Stomach (tissue), 8 donors: ENCODE measurements at regions not wholly inside any gene's neighbourhood (a gene's known extent, or its start where the extent isn't known, plus 50 kb on each side); places are given as distances from the start of the nearest gene placed in this dataset.

Experiments
- DNase-seq, 2 donors: peaks; one replicate each; pipeline versions ENCODE4 v3.0.0 to v3.0.0-alpha.2; 2013 to 2019
- H3K27ac ChIP-seq, 5 donors: fragments of 200-600 bp in 4 of 5; sonication (generic) in 4 of 5; one replicate each; pipeline ENCODE4 v1.5.1; 2013 to 2019; ENCODE audit warnings: mild to moderate bottlenecking in 1 of 5, moderate library complexity in 1 of 5
- H3K27me3 ChIP-seq, 3 donors: fragments of 200-600 bp; sonication (generic); one replicate each; pipeline ENCODE4 v1.5.1; 2017 to 2019; ENCODE audit warnings: mixed run types in 1 of 3
- H3K36me3 ChIP-seq, 4 donors: fragments of 200-600 bp; sonication (generic); 1 replicate in 3 of 4; 2 replicates in 1 of 4; pipeline ENCODE4 v1.5.1; 2016 to 2019
- H3K4me1 ChIP-seq, 4 donors: fragments of 200-600 bp; sonication (generic); one replicate each; pipeline ENCODE4 v1.5.1; 2016 to 2019
- H3K4me3 ChIP-seq, 4 donors: fragments of 200-600 bp; sonication (generic) in 3 of 4; one replicate each; pipeline ENCODE4 v1.5.1; 2016 to 2019; ENCODE audit warnings: mild to moderate bottlenecking in 1 of 4
- H3K9me3 ChIP-seq, 4 donors: fragments of 200-600 bp; sonication (generic); one replicate each; pipeline ENCODE4 v1.5.1; 2016 to 2019
- EP300 ChIP-seq: sonication (generic); formaldehyde crosslinking; IDR thresholded peaks from one replicate; pipeline ENCODE4 v1.6.1; 2017; ENCODE audit warnings: antibody characterized with exemption
- POLR2A ChIP-seq, 4 donors: fragments of 450-650 bp; IDR thresholded peaks; one replicate each; pipeline ENCODE4 v1.6.1; 2016; ENCODE audit warnings: antibody characterized with exemption in 4 of 4, control low read depth in 2 of 4, mild to moderate bottlenecking in 1 of 4, moderate library complexity in 1 of 4
- POLR2AphosphoS5 ChIP-seq, 3 donors: sonication (generic); formaldehyde crosslinking; IDR thresholded peaks; one replicate each; pipeline ENCODE4 v1.6.1; 2016; ENCODE audit warnings: antibody characterized with exemption in 3 of 3
- WGBS, 5 donors: extraction: QIAGEN DNeasy Blood & Tissue Kit in 3 of 5; methylation state at CpG; one replicate each; pipeline versions ENCODE4 v1.1.5 to v1.1.7; 2013 to 2018; 5-methylcytosine and 5-hydroxymethylcytosine counted together
- intact Hi-C: fragments of 100-400 bp; cut with DNase I; formaldehyde crosslinking; loops from one replicate; pipeline ENCODE4 v1.15.1; 2023; ENCODE audit warnings: low total_unique reads
- TF ChIP-seq, protein P1 (sequence below), 7 experiments: fragments of 450-650 bp in 4 of 7; fragments of 200-600 bp in 3 of 7; sonication (generic) in 3 of 7; IDR thresholded peaks; one replicate each; pipeline ENCODE4 v1.5.1; 2016 to 2019; ENCODE audit warnings: antibody characterized with exemption in 7 of 7, control low read depth in 2 of 7, mild to moderate bottlenecking in 1 of 7
- donor health status: healthy with polysubstance abuse.
- donor health status: Bipolar disorder and iron deficiency.
- donor health status: healthy.

DNA sequence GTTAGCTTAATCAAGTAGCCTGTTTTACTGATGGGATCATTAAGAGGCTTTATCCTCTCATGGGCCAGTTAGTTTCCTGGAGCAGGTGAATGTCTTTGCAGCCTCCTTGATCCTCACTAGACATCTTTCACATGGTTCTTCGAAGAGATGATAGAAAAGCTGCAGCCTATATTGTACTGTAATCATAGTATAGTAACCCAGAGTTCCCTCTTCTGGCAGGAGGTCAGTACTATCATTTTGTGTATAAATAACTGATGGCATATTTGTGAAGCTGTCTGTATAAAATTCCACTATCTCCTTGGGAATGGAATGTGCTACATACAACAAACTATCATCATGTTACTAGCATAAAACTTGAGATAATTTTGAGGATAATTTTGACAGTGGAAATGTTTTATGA lies 123.8 kb upstream of the PRPS1L1 start:
- Histone ChIP-seq H3K27me3 (no peaks in the 10 kb centered on the region), H3K36me3 (no peaks in the 10 kb centered on the region), H3K9me3 (no peaks in the 10 kb centered on the region), H3K4me3 (no peak overlapping the region), H3K27ac (no peak overlapping the region), H3K4me1 (no peaks in the 10 kb centered on the region)
- TF ChIP-seq, protein P1, sequence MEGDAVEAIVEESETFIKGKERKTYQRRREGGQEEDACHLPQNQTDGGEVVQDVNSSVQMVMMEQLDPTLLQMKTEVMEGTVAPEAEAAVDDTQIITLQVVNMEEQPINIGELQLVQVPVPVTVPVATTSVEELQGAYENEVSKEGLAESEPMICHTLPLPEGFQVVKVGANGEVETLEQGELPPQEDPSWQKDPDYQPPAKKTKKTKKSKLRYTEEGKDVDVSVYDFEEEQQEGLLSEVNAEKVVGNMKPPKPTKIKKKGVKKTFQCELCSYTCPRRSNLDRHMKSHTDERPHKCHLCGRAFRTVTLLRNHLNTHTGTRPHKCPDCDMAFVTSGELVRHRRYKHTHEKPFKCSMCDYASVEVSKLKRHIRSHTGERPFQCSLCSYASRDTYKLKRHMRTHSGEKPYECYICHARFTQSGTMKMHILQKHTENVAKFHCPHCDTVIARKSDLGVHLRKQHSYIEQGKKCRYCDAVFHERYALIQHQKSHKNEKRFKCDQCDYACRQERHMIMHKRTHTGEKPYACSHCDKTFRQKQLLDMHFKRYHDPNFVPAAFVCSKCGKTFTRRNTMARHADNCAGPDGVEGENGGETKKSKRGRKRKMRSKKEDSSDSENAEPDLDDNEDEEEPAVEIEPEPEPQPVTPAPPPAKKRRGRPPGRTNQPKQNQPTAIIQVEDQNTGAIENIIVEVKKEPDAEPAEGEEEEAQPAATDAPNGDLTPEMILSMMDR (IDR thresholded peaks at IDR 0.05), result no peak
- TF ChIP-seq POLR2AphosphoS5 (IDR thresholded peaks at IDR 0.05) (no peak), POLR2A (IDR thresholded peaks at IDR 0.05) (no peak), EP300 (no peak)
- no peak for DNase-seq
- WGBS, 5 donors, result 71 to 97% (median 87%) methylated on average over 1 of the region's 1 CpG
- intact Hi-C loops, result no loop called here

DNA sequence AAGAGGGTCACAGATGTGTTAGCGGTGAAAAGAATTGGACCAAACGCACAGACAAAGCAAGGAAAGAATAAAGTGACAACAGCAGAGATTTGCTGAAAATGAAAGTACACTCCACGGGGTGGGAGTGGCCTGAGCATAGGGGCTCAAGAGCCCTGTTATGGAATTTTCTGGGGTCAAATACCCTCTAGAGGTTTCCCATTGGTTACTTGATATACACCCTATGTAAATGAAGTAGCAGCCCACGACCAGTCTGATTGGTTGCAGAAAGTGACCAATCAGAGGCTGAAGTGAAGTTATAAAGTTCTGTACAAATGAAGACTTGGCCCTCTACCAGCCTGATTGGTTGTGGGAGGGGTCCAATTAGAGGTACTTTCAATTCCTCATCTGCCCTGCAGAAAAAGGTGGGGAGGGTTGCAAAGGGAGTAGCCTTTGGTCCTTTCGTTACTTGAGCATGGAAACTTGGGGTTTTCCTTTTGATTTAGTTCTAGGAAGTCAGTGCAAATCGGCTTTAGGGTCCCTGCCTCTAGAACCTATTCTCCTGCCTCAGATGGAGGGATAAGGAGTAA lies 125.6 kb upstream of the PRPS1L1 start:
- intact Hi-C loops, result no loop called here
- TF ChIP-seq POLR2AphosphoS5 (IDR thresholded peaks at IDR 0.05) (no peak), POLR2A (IDR thresholded peaks at IDR 0.05) (no peak), EP300 (no peak)
- TF ChIP-seq, protein P1 (IDR thresholded peaks at IDR 0.05), result no peak
- 55 to 87% (median 74%) methylated on average over 6 of the region's 6 CpGs for WGBS, 5 donors
- no peaks in the 10 kb centered on the region for H3K4me1 ChIP-seq
- no peak for DNase-seq
- no peak overlapping the region for H3K27ac ChIP-seq
- H3K9me3 ChIP-seq, result no peaks in the 10 kb centered on the region
- H3K27me3 ChIP-seq, result no peaks in the 10 kb centered on the region
- no peaks in the 10 kb centered on the region for H3K36me3 ChIP-seq
- H3K4me3 ChIP-seq, result no peak overlapping the region

DNA sequence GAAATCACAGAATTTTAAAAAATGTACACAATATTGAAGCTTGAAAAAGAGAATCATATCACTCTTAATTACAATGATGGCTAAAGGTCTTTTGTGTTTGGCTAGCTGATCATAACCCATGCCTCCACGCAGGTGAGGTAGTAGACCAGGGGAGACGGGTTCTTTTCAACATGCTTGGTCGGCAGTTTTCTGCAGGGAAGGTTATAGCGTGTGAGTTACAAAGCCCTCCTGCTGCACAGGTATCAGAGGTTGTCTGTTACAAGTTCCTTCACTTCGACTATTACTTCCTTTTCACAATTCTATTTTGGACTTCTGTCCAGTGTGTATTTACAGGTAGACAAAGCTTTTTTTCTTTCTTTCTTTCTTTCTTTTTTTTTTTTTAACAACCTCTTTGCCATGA lies 127.1 kb upstream of the PRPS1L1 start:
- TF ChIP-seq POLR2A (IDR thresholded peaks at IDR 0.05) (no peak), EP300 (no peak), POLR2AphosphoS5 (IDR thresholded peaks at IDR 0.05) (no peak)
- TF ChIP-seq, protein P1 (IDR thresholded peaks at IDR 0.05), result no peak
- no peak overlapping the region for H3K27ac ChIP-seq
- no peak for DNase-seq
- intact Hi-C loops, result no loop called here
- H3K4me3 ChIP-seq, result no peak overlapping the region
- WGBS, 5 donors, result 52 to 68% (median 60%) methylated on average over 5 of the region's 5 CpGs
- no peaks in the 10 kb centered on the region for H3K27me3 ChIP-seq
- no peaks in the 10 kb centered on the region for H3K9me3 ChIP-seq
- H3K4me1 ChIP-seq, result no peaks in the 10 kb centered on the region
- H3K36me3 ChIP-seq, result no peaks in the 10 kb centered on the region

DNA sequence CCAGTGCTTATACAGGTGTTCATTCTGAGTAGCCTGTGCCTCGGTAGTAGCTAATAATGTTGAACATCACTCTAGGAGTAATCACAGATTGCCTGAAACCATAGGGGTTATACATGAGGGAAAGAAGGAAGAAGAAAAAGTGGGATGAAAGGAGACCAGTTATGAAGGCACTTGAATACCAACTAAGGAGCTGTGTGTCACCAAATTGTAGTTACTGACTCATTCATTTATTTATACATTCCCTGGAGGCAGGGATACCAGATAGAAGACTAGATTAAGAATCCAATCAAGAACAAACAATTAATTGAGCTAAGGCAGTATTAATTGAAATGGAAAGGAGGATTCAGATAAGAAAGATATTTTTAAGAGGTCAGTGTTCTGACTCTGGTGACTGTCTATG lies 129.6 kb upstream of the PRPS1L1 start:
- DNase-seq, result no peak
- no peaks in the 10 kb centered on the region for H3K27me3 ChIP-seq
- intact Hi-C loops, result no loop called here
- H3K4me1 ChIP-seq, result no peaks in the 10 kb centered on the region
- WGBS, 5 donors, result 80 to 100% (median 92%) methylated on average over 1 of the region's 1 CpG
- no peaks in the 10 kb centered on the region for H3K9me3 ChIP-seq
- no peaks in the 10 kb centered on the region for H3K36me3 ChIP-seq
- TF ChIP-seq POLR2A (IDR thresholded peaks at IDR 0.05), result no peak
- TF ChIP-seq EP300, result no peak
- TF ChIP-seq POLR2AphosphoS5 (IDR thresholded peaks at IDR 0.05), result no peak
- TF ChIP-seq, protein P1 (IDR thresholded peaks at IDR 0.05), result no peak
- no peak overlapping the region for H3K27ac ChIP-seq
- H3K4me3 ChIP-seq, result no peak overlapping the region
